ENCODE measurements at regions not wholly inside any gene's neighbourhood (a gene's known extent, or its start where the extent isn't known, plus 50 kb on each side); places are given as distances from the start of the nearest gene placed in this dataset.

GRCh38 chr11:128343135-128343514 lies 244.2 kb downstream of the ETS1 start:
- TF ChIP-seq, protein P1, sequence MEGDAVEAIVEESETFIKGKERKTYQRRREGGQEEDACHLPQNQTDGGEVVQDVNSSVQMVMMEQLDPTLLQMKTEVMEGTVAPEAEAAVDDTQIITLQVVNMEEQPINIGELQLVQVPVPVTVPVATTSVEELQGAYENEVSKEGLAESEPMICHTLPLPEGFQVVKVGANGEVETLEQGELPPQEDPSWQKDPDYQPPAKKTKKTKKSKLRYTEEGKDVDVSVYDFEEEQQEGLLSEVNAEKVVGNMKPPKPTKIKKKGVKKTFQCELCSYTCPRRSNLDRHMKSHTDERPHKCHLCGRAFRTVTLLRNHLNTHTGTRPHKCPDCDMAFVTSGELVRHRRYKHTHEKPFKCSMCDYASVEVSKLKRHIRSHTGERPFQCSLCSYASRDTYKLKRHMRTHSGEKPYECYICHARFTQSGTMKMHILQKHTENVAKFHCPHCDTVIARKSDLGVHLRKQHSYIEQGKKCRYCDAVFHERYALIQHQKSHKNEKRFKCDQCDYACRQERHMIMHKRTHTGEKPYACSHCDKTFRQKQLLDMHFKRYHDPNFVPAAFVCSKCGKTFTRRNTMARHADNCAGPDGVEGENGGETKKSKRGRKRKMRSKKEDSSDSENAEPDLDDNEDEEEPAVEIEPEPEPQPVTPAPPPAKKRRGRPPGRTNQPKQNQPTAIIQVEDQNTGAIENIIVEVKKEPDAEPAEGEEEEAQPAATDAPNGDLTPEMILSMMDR (IDR thresholded peaks at IDR 0.05) = no peak
- no peak for TF ChIP-seq POLR2A (IDR thresholded peaks at IDR 0.05)

All from body of pancreas (tissue), 4 donors.